HG03060 (cell line): ENCODE measurements at regions not wholly inside any gene's neighbourhood (a gene's known extent, or its start where the extent isn't known, plus 50 kb on each side); places are given as distances from the start of the nearest gene placed in this dataset.

ENCODE experiments used
- ATAC-seq: cut with Tn5 transposase; IDR thresholded peaks from one replicate; pipeline ENCODE4 v1.9.1; 2021; ENCODE audit warnings: low read depth, moderate number of reproducible peaks; ENCODE audit not compliant: unreplicated experiment

- ATAC-seq = no peak
Observed at GRCh38 chr14:54206516-54206915, 190.3 kb upstream of the CDKN3 start.

GRCh38 chr14:54207075-54207474 is 189.7 kb upstream of the CDKN3 start:
- no peak for ATAC-seq

- ATAC-seq = no peak
Observed at GRCh38 chr14:54207476-54208462, 189.0 kb upstream of the CDKN3 start.

- no peak for ATAC-seq
Observed at GRCh38 chr14:54208751-54209150, 188.1 kb upstream of the CDKN3 start.

- no peak for ATAC-seq
Observed at GRCh38 chr14:54209511-54210250, 187.1 kb upstream of the CDKN3 start.

GRCh38 chr14:54211551-54212308 is 185.1 kb upstream of the CDKN3 start:
- ATAC-seq = no peak

GRCh38 chr14:54213536-54213935 is 183.3 kb upstream of the CDKN3 start:
- ATAC-seq = no peak

GRCh38 chr14:54216827-54217226 is 180.0 kb upstream of the CDKN3 start:
- ATAC-seq = no peak

GRCh38 chr14:54219261-54220070 is 177.3 kb upstream of the CDKN3 start:
- no peak for ATAC-seq

- ATAC-seq = no peak
Observed at GRCh38 chr14:54220071-54220703, 176.6 kb upstream of the CDKN3 start.

- no peak for ATAC-seq
Observed at GRCh38 chr14:54220704-54221431, 175.9 kb upstream of the CDKN3 start.

- ATAC-seq = no peak
Observed at GRCh38 chr14:54221432-54221803, 175.4 kb upstream of the CDKN3 start.

GRCh38 chr14:54221971-54222370 is 174.8 kb upstream of the CDKN3 start:
- no peak for ATAC-seq

GRCh38 chr14:54223831-54224402 is 172.9 kb upstream of the CDKN3 start:
- no peak for ATAC-seq

GRCh38 chr14:54225457-54226060 is 171.2 kb upstream of the CDKN3 start:
- no peak for ATAC-seq

- no peak for ATAC-seq
Observed at GRCh38 chr14:54226103-54226502, 170.7 kb upstream of the CDKN3 start.

- ATAC-seq = no peak
Observed at GRCh38 chr14:54226558-54226957, 170.2 kb upstream of the CDKN3 start.

- ATAC-seq = no peak
Observed at GRCh38 chr14:54229136-54229535, 167.7 kb upstream of the CDKN3 start.
